Heart right ventricle (tissue), 16 donors: ENCODE measurements at regions not wholly inside any gene's neighbourhood (a gene's known extent, or its start where the extent isn't known, plus 50 kb on each side); places are given as distances from the start of the nearest gene placed in this dataset.

Experiments used
- ATAC-seq, 8 donors: fragments of 200-7000 bp; cut with Tn5 transposase; one replicate each; pipeline ENCODE4 v1.9.1; 2020; ENCODE audit warnings: mild to moderate bottlenecking in 8 of 8, moderate library complexity in 8 of 8, moderate number of reproducible peaks in 1 of 8
- DNase-seq, 2 donors: peaks; one replicate each; pipeline ENCODE4 v3.0.0-alpha.2; 2020
- H3K27ac ChIP-seq, 10 donors: fragments of 200-600 bp; sonication (generic) in 2 of 10; one replicate each; pipeline versions ENCODE4 v1.5.0 to v1.8.0; 2020 to 2022; ENCODE audit warnings: mild to moderate bottlenecking in 3 of 10
- H3K27me3 ChIP-seq, 7 donors: fragments of 200-600 bp; one replicate each; pipeline ENCODE4 v1.8.0; 2021 to 2022; ENCODE audit warnings: mild to moderate bottlenecking in 2 of 7
- H3K36me3 ChIP-seq, 9 donors: fragments of 200-600 bp; sonication (generic) in 1 of 9; one replicate each; pipeline versions ENCODE4 v1.5.0 to v1.8.0; 2020 to 2022; ENCODE audit warnings: mild to moderate bottlenecking in 2 of 9
- H3K4me1 ChIP-seq, 9 donors: fragments of 200-600 bp; sonication (generic) in 1 of 9; one replicate each; pipeline versions ENCODE4 v1.5.0 to v1.8.0; 2020 to 2022; ENCODE audit warnings: mild to moderate bottlenecking in 4 of 9
- H3K4me3 ChIP-seq, 10 donors: fragments of 200-600 bp; sonication (generic) in 2 of 10; one replicate each; pipeline versions ENCODE4 v1.5.0 to v1.8.0; 2020 to 2022; ENCODE audit warnings: mild to moderate bottlenecking in 7 of 10, moderate library complexity in 2 of 10
- H3K9me3 ChIP-seq, 11 donors: fragments of 200-600 bp in 10 of 11; sonication (generic) in 2 of 11; one replicate each; pipeline versions ENCODE4 v1.5.0 to v1.8.0; 2013 to 2022; ENCODE audit warnings: mild to moderate bottlenecking in 2 of 11, control low read depth in 1 of 11, moderate library complexity in 1 of 11
- CTCF ChIP-seq, 9 donors: fragments of 200-600 bp; sonication (generic) in 2 of 9; IDR thresholded peaks; one replicate each; pipeline versions ENCODE4 v1.5.0 to v1.8.0; 2021 to 2022; ENCODE audit warnings: antibody characterized with exemption in 9 of 9, mild to moderate bottlenecking in 5 of 9, moderate library complexity in 1 of 9
- WGBS, 2 donors: extraction: QIAGEN DNeasy Blood & Tissue Kit; methylation state at CpG; one replicate each; pipeline ENCODE4 v1.1.7; 2013; ENCODE audit warnings: inconsistent platforms in 1 of 2; 5-methylcytosine and 5-hydroxymethylcytosine counted together
- intact Hi-C, 10 donors: fragments of 100-400 bp; cut with DNase I; formaldehyde crosslinking; loops; one replicate each; pipeline versions ENCODE4 v1.11.1 to v1.14.2; 2022
- donor health status: Arrhythmogenic right ventricular cardiomyopathy.
- donor health status: ischemic (EF 13 %, LVEDD 7.1; RV severe dilation, severe dysfunction).
- donor health status: healthy with polysubstance abuse.
- donor health status: DM: no; HTN: yes; CAD: no.
- donor health status: DM: no; HTN: no; CAD: no.
- donor health status: ischemic (EF 25% LVEDD 6.9; RV normal size, moderate dysfunction).
- donor health status: ischemic (EF 25% LVEDD 5.7; RV mildly dilated, moderate dysfunction).
- donor health status: healthy.
- donor health status: DM: yes; HTN: yes; CAD: no.
- donor health status: Ischemic cardiomyopathy.
- donor health status: ischemic (EF 35%, LVEDD 5.7; RV mildly dilated, moderate dysfunction).
- donor health status: nonischemic (EF 11% LVEDD 7.7; RV severe dilation, severe dysfunction).
- donor health status: DM: yes; HTN: yes; CAD: no.
- donor health status: PGD.
- donor health status: ischemic (EF 29% LVEDD 5.4; RV normal size, mild dysfunction).
- donor health status: nonischemic (EF 23%, LVEDD 6.1; RV moderate dilation, normal function).

DNA sequence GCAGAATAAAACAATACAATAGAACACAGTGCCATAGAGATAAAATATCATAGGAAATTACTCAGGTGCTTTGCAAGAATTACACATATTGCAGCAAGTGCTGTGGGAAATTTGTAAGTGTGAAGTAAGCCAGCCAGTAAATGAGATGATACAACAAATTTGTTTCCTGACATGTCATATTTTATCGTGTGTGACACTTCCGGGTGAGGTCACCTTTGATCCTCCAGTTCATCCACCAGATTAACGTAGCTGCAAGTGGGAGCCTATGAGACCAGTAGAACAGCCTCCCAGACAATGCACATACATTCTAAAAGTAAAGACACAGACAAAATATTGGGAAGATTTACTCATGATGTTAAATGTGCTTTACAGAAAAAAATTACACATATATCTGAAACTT is 72.2 kb downstream of the PRDM9 start:
- intact Hi-C loops = no loop called here
- Histone ChIP-seq H3K4me3 (no peak overlapping the region), H3K27me3 (no peaks in the 10 kb centered on the region), H3K36me3 (no peaks in the 10 kb centered on the region), H3K4me1 (no peaks in the 10 kb centered on the region), H3K27ac (no peak overlapping the region), H3K9me3 (peaks cover 0 to 8% (median 0%) of the 10 kb centered on the region in 11 donors)
- DNase-seq (no peak), ATAC-seq (no peak)
- WGBS, 2 donors = 58 to 69% methylated on average over 3 of the region's 3 CpGs
- TF ChIP-seq CTCF (IDR thresholded peaks at IDR 0.05) = no peak

DNA sequence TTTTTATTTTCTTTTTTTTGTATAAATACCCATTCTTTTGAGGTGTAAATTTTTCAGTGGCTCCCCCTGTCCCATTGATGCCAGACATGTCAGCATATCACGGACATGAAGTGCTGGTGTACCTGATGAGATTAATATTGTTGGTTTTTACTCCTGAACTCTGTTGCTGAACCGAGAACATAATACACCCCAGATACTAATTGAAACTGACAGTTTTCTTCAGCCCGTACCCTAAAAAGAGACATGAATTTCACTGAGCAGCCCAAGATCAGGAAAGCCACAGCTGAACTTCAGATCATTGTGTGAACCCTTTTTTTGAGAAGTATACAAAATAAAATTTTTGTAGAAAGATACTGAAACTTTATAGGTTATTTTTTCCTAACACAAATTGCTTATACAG is 75.7 kb downstream of the PRDM9 start:
- DNase-seq (no peak), ATAC-seq (no peak)
- 65 to 72% methylated on average over 3 of the region's 3 CpGs for WGBS, 2 donors
- Histone ChIP-seq H3K4me3 (no peak overlapping the region), H3K27ac (no peak overlapping the region), H3K9me3 (no peaks in the 10 kb centered on the region), H3K27me3 (no peaks in the 10 kb centered on the region), H3K36me3 (no peaks in the 10 kb centered on the region), H3K4me1 (no peaks in the 10 kb centered on the region)
- intact Hi-C loops = no loop called here
- no peak for TF ChIP-seq CTCF (IDR thresholded peaks at IDR 0.05)

GRCh38 chr5:23588841-23589326 is 81.5 kb downstream of the PRDM9 start:
- Histone ChIP-seq H3K9me3 (no peaks in the 10 kb centered on the region), H3K4me1 (no peaks in the 10 kb centered on the region), H3K36me3 (no peaks in the 10 kb centered on the region), H3K4me3 (no peak overlapping the region), H3K27me3 (no peaks in the 10 kb centered on the region), H3K27ac (no peak overlapping the region)
- 67 to 79% methylated on average over 3 of the region's 3 CpGs for WGBS, 2 donors
- intact Hi-C loops = no loop called here
- no peak for ATAC-seq
- no peak for DNase-seq
- TF ChIP-seq CTCF (IDR thresholded peaks at IDR 0.05) = no peak

DNA sequence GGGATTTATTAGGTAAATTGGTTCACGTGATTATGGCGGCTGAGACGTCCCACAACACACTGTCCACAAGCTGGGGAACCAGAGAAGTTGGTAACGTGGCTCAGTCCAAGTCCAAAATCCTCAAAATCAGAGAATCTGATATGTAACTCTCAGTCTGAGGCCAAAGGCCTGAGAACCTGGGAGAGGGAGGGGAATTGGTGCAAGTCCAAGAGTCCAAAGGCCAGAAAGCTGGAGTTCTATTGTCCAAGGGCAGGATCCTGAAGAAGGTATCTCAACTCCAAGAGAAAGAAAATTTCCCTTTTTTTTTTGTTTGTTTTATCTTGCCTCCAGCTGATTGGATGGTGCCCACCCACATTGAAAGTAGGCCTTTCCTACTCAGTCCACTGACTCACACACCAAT is 83.8 kb downstream of the PRDM9 start:
- no peaks in the 10 kb centered on the region for H3K36me3 ChIP-seq
- no peaks in the 10 kb centered on the region for H3K9me3 ChIP-seq
- WGBS, 2 donors = 82 to 85% methylated on average over 4 of the region's 4 CpGs
- DNase-seq (no peak), ATAC-seq (no peak)
- intact Hi-C loops = no loop called here
- no peaks in the 10 kb centered on the region for H3K27me3 ChIP-seq
- H3K4me3 ChIP-seq = no peak overlapping the region
- no peaks in the 10 kb centered on the region for H3K4me1 ChIP-seq
- no peak overlapping the region for H3K27ac ChIP-seq
- TF ChIP-seq CTCF (IDR thresholded peaks at IDR 0.05) = no peak
